B cell (primary cell): ENCODE measurements at regions not wholly inside any gene's neighbourhood (a gene's known extent, or its start where the extent isn't known, plus 50 kb on each side); places are given as distances from the start of the nearest gene placed in this dataset.

Experiments
- ATAC-seq: fragments of 200-7000 bp; cut with Tn5 transposase; one replicate; pipeline ENCODE4 v1.10.0; 2021; ENCODE audit warnings: low read depth, mild to moderate bottlenecking, moderate number of reproducible peaks, moderate library complexity
- CTCF ChIA-PET: fragments of 350-600 bp; sonication (Branson Sonifier 250); formaldehyde crosslinking; loops from one replicate; lab custom pipeline; 2021; ENCODE audit warnings: antibody characterized with exemption, inconsistent platforms; lab: Charles Lee
- POLR2A ChIA-PET: fragments of 350-600 bp; sonication (Branson Sonifier 250); formaldehyde crosslinking; loops from one replicate; lab custom pipeline; 2021; ENCODE audit warnings: antibody characterized with exemption; lab: Charles Lee
- DNase-seq: peaks from one replicate; pipeline ENCODE4 v3.0.0; 2013
- H2AFZ ChIP-seq: 2 replicates; pipeline ENCODE4 v1.6.1; 2012; ENCODE audit warnings: mild to moderate bottlenecking, low read depth, low read length; ENCODE audit not compliant: insufficient read depth, poor library complexity, severe bottlenecking
- H3K27ac ChIP-seq, 2 donors: 1 replicate in 1 of 2; 2 replicates in 1 of 2; pipeline ENCODE4 v1.5.1; 2012 to 2013; ENCODE audit warnings: low read length in 2 of 2, mild to moderate bottlenecking in 2 of 2, moderate library complexity in 1 of 2
- H3K27me3 ChIP-seq, 4 experiments: fragments of 200-600 bp in 1 of 4; sonication (generic) in 1 of 4; replicated peaks in 1 of 4; 1 replicate in 2 of 4; 2 replicates in 2 of 4; pipeline versions ENCODE4 v1.6.1 to v1.7.0; 2013 to 2016; ENCODE audit warnings: low read length in 3 of 4, mild to moderate bottlenecking in 2 of 4, mixed read lengths in 1 of 4, moderate library complexity in 1 of 4; ENCODE audit not compliant: insufficient read depth in 4 of 4, control insufficient read depth in 3 of 4; ENCODE audit errors: control extremely low read depth in 1 of 4
- H3K36me3 ChIP-seq, 2 experiments: replicated peaks in 1 of 2; 1 replicate in 1 of 2; 2 replicates in 1 of 2; pipeline versions ENCODE4 v1.6.1 to v1.7.1; 2013; ENCODE audit warnings: low read length in 1 of 2; ENCODE audit not compliant: insufficient read depth in 2 of 2, control insufficient read depth in 1 of 2; ENCODE audit errors: control extremely low read depth in 1 of 2, extremely low read depth in 1 of 2
- H3K4me1 ChIP-seq, 2 donors: fragments of 200-600 bp in 1 of 2; sonication (generic) in 1 of 2; 1 replicate in 1 of 2; 2 replicates in 1 of 2; pipeline versions ENCODE4 v1.5.1 to v1.6.1; 2013 to 2017; ENCODE audit warnings: low read length in 2 of 2; ENCODE audit not compliant: control insufficient read depth in 2 of 2, insufficient read depth in 2 of 2
- H3K4me2 ChIP-seq: replicated peaks from 2 replicates; pipeline ENCODE3; 2012; ENCODE audit warnings: mild to moderate bottlenecking, low read depth, low read length; ENCODE audit not compliant: poor library complexity, severe bottlenecking
- H3K4me3 ChIP-seq, 5 experiments: fragments of 200-600 bp in 1 of 5; sonication (generic) in 1 of 5; 1 replicate in 3 of 5; 2 replicates in 2 of 5; pipeline versions ENCODE4 v1.5.1 to v1.7.0; 2011 to 2016; ENCODE audit warnings: low read length in 4 of 5, mild to moderate bottlenecking in 4 of 5, low read depth in 2 of 5, control low read depth in 1 of 5, moderate library complexity in 1 of 5; ENCODE audit not compliant: insufficient read depth in 1 of 5; ENCODE audit errors: control extremely low read depth in 1 of 5, extremely low read depth in 1 of 5
- H3K79me2 ChIP-seq: fragments of 200-600 bp; sonication (generic); one replicate; pipeline ENCODE4 v1.6.0; 2016; ENCODE audit warnings: low read length; ENCODE audit not compliant: control insufficient read depth, insufficient read depth
- H3K9ac ChIP-seq: fragments of 200-600 bp; sonication (generic); 2 replicates; pipeline ENCODE4 v1.6.1; 2017; ENCODE audit warnings: mild to moderate bottlenecking, low read length, moderate library complexity
- H3K9me3 ChIP-seq, 3 donors: one replicate each; pipeline versions ENCODE4 v1.6.1 to v1.7.1; 2013; ENCODE audit warnings: low read length in 2 of 3; ENCODE audit not compliant: control insufficient read depth in 2 of 3, insufficient read depth in 1 of 3; ENCODE audit errors: control extremely low read depth in 1 of 3
- H4K20me1 ChIP-seq: 2 replicates; pipeline ENCODE4 v1.6.0; 2012; ENCODE audit warnings: mild to moderate bottlenecking, low read length; ENCODE audit not compliant: insufficient read depth, control insufficient read depth, poor library complexity, severe bottlenecking
- H3K27ac Mint-ChIP-seq: one replicate; pipeline ENCODE4 v1.8.0; 2021; ENCODE audit warnings: mixed read lengths
- H3K27me3 Mint-ChIP-seq: one replicate; pipeline ENCODE4 v1.8.0; 2021; ENCODE audit warnings: mixed read lengths
- H3K4me1 Mint-ChIP-seq: one replicate; pipeline ENCODE4 v1.8.0; 2021; ENCODE audit warnings: mixed read lengths
- H3K4me3 Mint-ChIP-seq: one replicate; pipeline ENCODE4 v1.8.0; 2021; ENCODE audit warnings: mixed read lengths
- H3K9me3 Mint-ChIP-seq: one replicate; pipeline ENCODE4 v1.8.0; 2022; ENCODE audit warnings: mixed read lengths; ENCODE audit not compliant: insufficient read depth
- EZH2 ChIP-seq: IDR thresholded peaks from 2 replicates; pipeline ENCODE4 v1.6.1; 2012; ENCODE audit warnings: borderline replicate concordance, low read depth, mild to moderate bottlenecking, moderate library complexity, low read length; ENCODE audit not compliant: insufficient read depth, poor library complexity, severe bottlenecking
- WGBS: methylation state at CpG from one replicate; pipeline ENCODE4 v1.1.5; 2013; ENCODE audit warnings: missing lambda C conversion rate; ENCODE audit not compliant: insufficient coverage; 5-methylcytosine and 5-hydroxymethylcytosine counted together
- intact Hi-C: fragments of 100-400 bp; cut with micrococcal nuclease; formaldehyde crosslinking; loops from one replicate; pipeline ENCODE4 v1.10.0; 2022
- TF ChIP-seq, protein P1 (sequence below): fragments of 200-600 bp; IDR thresholded peaks from one replicate; pipeline ENCODE4 v1.8.0; 2022; ENCODE audit warnings: antibody characterized with exemption, mild to moderate bottlenecking

DNA sequence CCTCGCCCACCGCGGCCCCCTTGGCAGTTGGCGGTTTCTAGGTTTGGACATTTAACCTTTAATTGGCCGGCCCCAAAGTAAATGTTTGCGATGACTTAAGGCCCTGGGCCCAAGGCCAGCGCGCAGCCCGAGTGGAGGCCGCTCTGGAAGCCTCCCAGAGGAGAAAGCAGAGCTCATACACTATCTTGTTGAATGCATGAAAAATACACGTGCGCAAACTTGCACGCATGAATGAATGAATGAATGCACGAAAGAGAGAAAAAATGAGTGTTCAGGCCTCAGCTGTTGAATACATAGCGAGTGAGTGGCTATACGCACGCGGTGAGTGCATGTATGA is 279.3 kb upstream of the USP9Y start:
- TF ChIP-seq EZH2, result no peak
- TF ChIP-seq, protein P1, sequence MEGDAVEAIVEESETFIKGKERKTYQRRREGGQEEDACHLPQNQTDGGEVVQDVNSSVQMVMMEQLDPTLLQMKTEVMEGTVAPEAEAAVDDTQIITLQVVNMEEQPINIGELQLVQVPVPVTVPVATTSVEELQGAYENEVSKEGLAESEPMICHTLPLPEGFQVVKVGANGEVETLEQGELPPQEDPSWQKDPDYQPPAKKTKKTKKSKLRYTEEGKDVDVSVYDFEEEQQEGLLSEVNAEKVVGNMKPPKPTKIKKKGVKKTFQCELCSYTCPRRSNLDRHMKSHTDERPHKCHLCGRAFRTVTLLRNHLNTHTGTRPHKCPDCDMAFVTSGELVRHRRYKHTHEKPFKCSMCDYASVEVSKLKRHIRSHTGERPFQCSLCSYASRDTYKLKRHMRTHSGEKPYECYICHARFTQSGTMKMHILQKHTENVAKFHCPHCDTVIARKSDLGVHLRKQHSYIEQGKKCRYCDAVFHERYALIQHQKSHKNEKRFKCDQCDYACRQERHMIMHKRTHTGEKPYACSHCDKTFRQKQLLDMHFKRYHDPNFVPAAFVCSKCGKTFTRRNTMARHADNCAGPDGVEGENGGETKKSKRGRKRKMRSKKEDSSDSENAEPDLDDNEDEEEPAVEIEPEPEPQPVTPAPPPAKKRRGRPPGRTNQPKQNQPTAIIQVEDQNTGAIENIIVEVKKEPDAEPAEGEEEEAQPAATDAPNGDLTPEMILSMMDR, result no peak
- no peak overlapping the region for H3K4me2 ChIP-seq
- Mint-ChIP-seq H3K27me3 (peaks cover 4% of the 10 kb centered on the region), H3K4me3 (no peak overlapping the region), H3K27ac (no peak overlapping the region), H3K9me3 (no peaks in the 10 kb centered on the region), H3K4me1 (no peaks in the 10 kb centered on the region)
- peaks cover 0 to 4% (median 0%) of the 10 kb centered on the region in 4 experiments for H3K27me3 ChIP-seq
- no peak overlapping the region for H3K4me3 ChIP-seq
- ATAC-seq (no peak), DNase-seq (no peak)
- no peaks in the 10 kb centered on the region for H3K9me3 ChIP-seq
- no peak overlapping the region for H3K9ac ChIP-seq
- H3K4me1 ChIP-seq, result no peaks in the 10 kb centered on the region
- ChIA-PET POLR2A (no interaction called here), CTCF (no interaction called here)
- WGBS, result 45% methylated on average over 13 of the region's 18 CpGs
- no peaks in the 10 kb centered on the region for H3K36me3 ChIP-seq
- no peak overlapping the region for H3K27ac ChIP-seq
- no peaks in the 10 kb centered on the region for H4K20me1 ChIP-seq
- H3K79me2 ChIP-seq, result no peaks in the 10 kb centered on the region
- intact Hi-C loops, result no loop called here
- no peak overlapping the region for H2AFZ ChIP-seq

DNA sequence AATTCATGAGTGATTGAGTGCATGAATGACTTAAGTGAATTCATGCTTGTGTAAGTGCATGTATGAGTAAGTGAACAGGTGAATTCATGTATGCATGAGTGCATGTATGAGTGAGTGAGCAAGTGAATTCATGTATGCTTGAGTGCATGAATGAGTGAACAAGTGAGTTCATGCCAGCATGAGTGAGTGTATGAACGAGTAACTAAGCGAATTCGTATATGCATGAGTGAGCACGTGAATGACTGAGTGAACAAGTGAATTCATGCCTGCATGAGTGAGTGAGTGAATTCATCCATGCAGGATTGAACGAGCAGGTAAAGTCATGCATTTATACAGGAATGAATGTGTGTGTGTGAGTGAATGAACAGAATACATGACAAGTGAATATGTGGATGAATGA is 278.5 kb upstream of the USP9Y start:
- WGBS, result 57% methylated on average over 5 of the region's 5 CpGs
- DNase-seq, result no peak

More for the DNA sequence above, 278.5 kb upstream of the USP9Y start:
- Histone ChIP-seq H3K9me3 (no peaks in the 10 kb centered on the region), H3K4me2 (no peak overlapping the region), H3K36me3 (no peaks in the 10 kb centered on the region), H3K4me3 (no peak overlapping the region), H2AFZ (no peak overlapping the region), H3K27me3 (peaks cover 0 to 4% (median 0%) of the 10 kb centered on the region in 4 experiments), H3K27ac (no peak overlapping the region), H3K9ac (no peak overlapping the region), H3K4me1 (no peaks in the 10 kb centered on the region), H4K20me1 (no peaks in the 10 kb centered on the region), H3K79me2 (no peaks in the 10 kb centered on the region)
- Mint-ChIP-seq H3K4me3 (no peak overlapping the region), H3K4me1 (no peaks in the 10 kb centered on the region), H3K9me3 (no peaks in the 10 kb centered on the region), H3K27me3 (peaks cover 4% of the 10 kb centered on the region), H3K27ac (no peak overlapping the region)
- no peak for ATAC-seq
- ChIA-PET CTCF (no interaction called here), POLR2A (no interaction called here)
- TF ChIP-seq, protein P1, result no peak
- TF ChIP-seq EZH2, result no peak
- intact Hi-C loops, result no loop called here
